HUES64 (cell line): ENCODE measurements at regions not wholly inside any gene's neighbourhood (a gene's known extent, or its start where the extent isn't known, plus 50 kb on each side); places are given as distances from the start of the nearest gene placed in this dataset.
"Not testable (repeated sequence)": the region's sequence is repeated elsewhere in the genome, so short reads cannot be mapped to it uniquely, and the experiment has no call there.

Source experiments
- H3K27ac ChIP-seq: 2 replicates; pipeline ENCODE4 v1.7.0; 2013; ENCODE audit warnings: low read depth, low read length, inconsistent platforms
- H3K27me3 ChIP-seq: 2 replicates; pipeline ENCODE4 v1.6.1; 2013; ENCODE audit warnings: mild to moderate bottlenecking, low read length; ENCODE audit not compliant: insufficient read depth
- H3K36me3 ChIP-seq: 2 replicates; pipeline ENCODE4 v1.6.1; 2013; ENCODE audit warnings: mild to moderate bottlenecking, low read length; ENCODE audit not compliant: insufficient read depth
- H3K4me1 ChIP-seq: 2 replicates; pipeline ENCODE4 v1.6.1; 2013; ENCODE audit warnings: mild to moderate bottlenecking, low read length, moderate library complexity; ENCODE audit not compliant: insufficient read depth
- H3K4me3 ChIP-seq: 2 replicates; pipeline ENCODE4 v1.5.1; 2013; ENCODE audit warnings: mild to moderate bottlenecking, low read length, moderate library complexity
- H3K9ac ChIP-seq: 2 replicates; pipeline ENCODE4 v1.6.1; 2013; ENCODE audit warnings: mild to moderate bottlenecking, low read depth, low read length
- H3K9me3 ChIP-seq: 2 replicates; pipeline ENCODE4 v1.6.1; 2013; ENCODE audit warnings: low read depth, low read length; ENCODE audit not compliant: insufficient read depth
- WGBS: fragments of 150-250, 120-280 bp; methylation state at CpG from one replicate; pipeline ENCODE4 v1.1.7; 2013; ENCODE audit warnings: missing lambda C conversion rate; 5-methylcytosine and 5-hydroxymethylcytosine counted together

DNA sequence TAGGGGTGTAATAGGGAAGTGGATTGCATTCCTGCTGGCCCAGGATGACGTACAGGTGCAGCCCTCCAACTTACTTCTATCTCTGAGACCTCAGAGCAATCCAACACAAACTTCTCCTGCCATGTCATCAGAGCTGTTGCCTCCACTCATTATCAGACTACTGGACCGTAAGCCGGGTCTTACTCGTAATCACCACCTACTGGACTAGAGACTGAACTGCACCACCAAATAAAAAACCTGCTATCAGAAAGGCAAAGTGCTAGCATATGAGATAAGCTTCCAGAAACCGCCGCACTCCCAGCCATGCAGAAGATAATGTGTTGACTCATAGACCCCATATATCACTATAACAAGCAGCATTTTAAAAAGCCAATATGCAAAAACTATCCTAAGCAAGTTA is 102.0 kb downstream of the SLITRK1 start:
- WGBS, result 58% methylated on average over 6 of the region's 6 CpGs
- no peaks in the 10 kb centered on the region for H3K9me3 ChIP-seq

DNA sequence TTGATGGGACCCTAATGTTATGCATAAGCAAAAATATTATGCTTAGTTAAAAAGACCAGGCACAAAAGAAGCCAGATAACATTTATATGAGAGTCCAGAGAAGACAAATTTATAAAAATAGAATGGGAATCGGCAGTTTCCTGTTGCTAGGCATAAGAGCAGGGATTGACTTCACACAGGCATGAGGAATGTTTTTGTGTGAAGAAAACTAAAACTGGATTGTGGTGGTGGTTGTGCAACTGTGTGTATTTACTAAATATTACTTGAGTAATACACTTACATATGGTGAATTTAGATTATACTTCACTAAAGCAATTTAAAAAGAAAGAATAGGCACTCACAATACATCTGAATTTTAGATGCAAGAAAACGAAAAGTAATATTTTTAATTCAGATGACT is 108.3 kb downstream of the SLITRK1 start:
- H3K9ac ChIP-seq, result no peak overlapping the region
- H3K9me3 ChIP-seq, result no peaks in the 10 kb centered on the region
- no peaks in the 10 kb centered on the region for H3K4me1 ChIP-seq
- 95% methylated on average over 1 of the region's 2 CpGs for WGBS
- no peak overlapping the region for H3K27ac ChIP-seq
- H3K36me3 ChIP-seq, result no peaks in the 10 kb centered on the region
- H3K4me3 ChIP-seq, result no peak overlapping the region
- no peaks in the 10 kb centered on the region for H3K27me3 ChIP-seq

More for the DNA sequence above, 102.0 kb downstream of the SLITRK1 start:
- no peak overlapping the region for H3K9ac ChIP-seq
- no peak overlapping the region for H3K27ac ChIP-seq
- no peaks in the 10 kb centered on the region for H3K27me3 ChIP-seq
- no peaks in the 10 kb centered on the region for H3K4me1 ChIP-seq
- no peaks in the 10 kb centered on the region for H3K36me3 ChIP-seq
- H3K4me3 ChIP-seq, result no peak overlapping the region

DNA sequence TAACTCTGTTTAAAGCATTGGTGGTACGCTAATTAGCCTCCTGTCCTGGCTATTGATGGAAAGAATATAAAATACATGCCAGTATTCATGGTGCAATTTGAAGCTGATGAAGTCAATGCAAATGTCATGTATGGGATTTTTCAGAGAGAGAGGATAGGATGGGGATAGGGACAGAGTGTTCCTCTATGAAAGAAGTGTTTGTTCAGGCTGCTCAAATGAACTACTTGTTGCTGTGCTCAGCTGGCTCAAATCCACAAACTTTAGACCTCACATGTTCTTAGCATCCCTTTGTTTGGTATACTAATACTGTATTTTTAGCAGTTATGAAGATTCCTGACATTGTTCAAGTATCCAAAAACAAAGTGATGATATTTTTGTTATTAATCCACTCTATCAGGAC is 116.5 kb downstream of the SLITRK1 start:
- H3K9me3 ChIP-seq, result no peaks in the 10 kb centered on the region
- H3K4me3 ChIP-seq, result no peak overlapping the region
- no peaks in the 10 kb centered on the region for H3K27me3 ChIP-seq
- H3K9ac ChIP-seq, result no peak overlapping the region
- H3K4me1 ChIP-seq, result no peaks in the 10 kb centered on the region
- 95% methylated on average over 1 of the region's 1 CpG for WGBS
- no peaks in the 10 kb centered on the region for H3K36me3 ChIP-seq
- no peak overlapping the region for H3K27ac ChIP-seq

DNA sequence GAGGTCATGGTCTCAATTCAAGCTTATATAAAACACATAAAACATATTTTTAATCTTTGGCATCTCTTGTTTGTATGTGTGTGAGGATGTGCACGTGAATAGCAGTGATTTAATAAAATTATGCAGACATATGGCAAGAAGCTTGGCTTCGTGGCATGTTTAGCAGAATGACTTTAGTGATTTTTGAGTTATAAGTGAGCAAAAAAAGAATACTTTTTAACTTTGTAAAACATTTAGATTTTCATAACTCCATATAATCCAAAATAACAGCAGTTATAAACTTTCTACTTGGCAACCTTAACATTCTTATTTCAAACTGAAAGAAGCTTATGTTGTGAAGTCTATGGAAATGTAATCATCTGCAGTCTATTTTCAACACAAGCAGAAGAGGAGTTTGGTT is 120.6 kb downstream of the SLITRK1 start:
- no peaks in the 10 kb centered on the region for H3K4me1 ChIP-seq
- H3K4me3 ChIP-seq, result no peak overlapping the region
- H3K27ac ChIP-seq, result no peak overlapping the region
- WGBS, result 79% methylated on average over 2 of the region's 2 CpGs
- H3K9ac ChIP-seq, result no peak overlapping the region
- no peaks in the 10 kb centered on the region for H3K36me3 ChIP-seq
- no peaks in the 10 kb centered on the region for H3K9me3 ChIP-seq
- H3K27me3 ChIP-seq, result no peaks in the 10 kb centered on the region

DNA sequence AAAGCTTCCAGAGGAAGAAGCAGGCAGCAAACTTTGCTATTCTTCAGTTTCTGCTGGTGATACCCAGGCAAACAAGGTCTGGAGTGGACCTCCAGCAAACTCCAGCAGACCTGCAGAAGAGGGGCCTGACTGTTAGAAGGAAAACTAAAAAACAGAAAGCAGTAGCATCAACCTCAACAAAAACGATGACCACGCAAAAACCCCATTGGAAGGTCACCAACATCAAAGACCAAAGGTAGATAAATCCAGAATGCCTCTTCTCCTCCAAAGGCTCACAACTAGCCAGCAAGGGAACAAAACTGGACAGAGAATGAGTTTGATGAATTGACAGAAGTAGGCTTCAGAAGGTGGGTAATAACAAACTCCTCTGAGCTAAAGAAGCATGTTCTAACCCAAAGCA is 127.1 kb downstream of the SLITRK1 start:
- not testable (repeated sequence) for H3K36me3 ChIP-seq, H3K4me1 ChIP-seq, H3K27me3 ChIP-seq, H3K4me3 ChIP-seq, H3K27ac ChIP-seq, H3K9me3 ChIP-seq, H3K9ac ChIP-seq
- WGBS, result 100% methylated on average over 2 of the region's 2 CpGs

DNA sequence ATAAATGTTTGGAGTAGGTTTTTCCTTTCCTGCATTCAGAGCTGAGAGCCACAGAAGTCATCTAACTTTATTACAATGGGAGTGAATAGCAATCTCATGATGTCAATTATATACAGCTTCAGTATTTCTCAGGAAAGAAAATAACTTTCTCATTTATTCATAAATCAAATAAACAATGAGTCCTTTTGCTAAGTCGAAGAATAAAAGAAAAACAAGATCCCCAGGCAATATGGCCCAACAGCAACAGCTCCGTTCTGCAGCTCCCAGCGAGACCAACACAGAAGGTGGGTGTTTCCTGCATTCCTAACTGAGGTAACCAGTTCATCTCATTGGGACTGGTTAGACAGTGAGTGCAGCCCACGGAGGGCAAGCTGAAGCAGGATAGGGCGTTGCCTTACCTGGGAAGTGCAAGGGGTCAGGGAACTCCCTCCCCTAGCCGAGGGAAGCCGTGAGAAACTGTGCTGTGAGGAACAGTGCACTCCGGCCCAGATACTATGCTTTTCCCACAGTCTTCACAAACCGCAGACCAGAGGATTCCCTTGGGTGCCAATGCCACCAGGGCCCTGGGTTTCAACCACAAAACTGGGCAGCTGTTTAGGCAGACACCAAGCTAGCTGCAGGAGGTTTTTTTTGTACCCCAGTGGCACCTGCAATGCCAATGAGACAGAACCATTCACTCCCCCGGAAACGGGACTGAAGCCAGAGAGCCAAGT is 128.2 kb downstream of the SLITRK1 start:
- H3K4me1 ChIP-seq, result no peaks in the 10 kb centered on the region
- no peaks in the 10 kb centered on the region for H3K27me3 ChIP-seq
- no peaks in the 10 kb centered on the region for H3K9me3 ChIP-seq
- H3K27ac ChIP-seq, result no peak overlapping the region
- H3K36me3 ChIP-seq, result no peaks in the 10 kb centered on the region
- H3K4me3 ChIP-seq, result no peak overlapping the region
- 95% methylated on average over 11 of the region's 11 CpGs for WGBS
- no peak overlapping the region for H3K9ac ChIP-seq

DNA sequence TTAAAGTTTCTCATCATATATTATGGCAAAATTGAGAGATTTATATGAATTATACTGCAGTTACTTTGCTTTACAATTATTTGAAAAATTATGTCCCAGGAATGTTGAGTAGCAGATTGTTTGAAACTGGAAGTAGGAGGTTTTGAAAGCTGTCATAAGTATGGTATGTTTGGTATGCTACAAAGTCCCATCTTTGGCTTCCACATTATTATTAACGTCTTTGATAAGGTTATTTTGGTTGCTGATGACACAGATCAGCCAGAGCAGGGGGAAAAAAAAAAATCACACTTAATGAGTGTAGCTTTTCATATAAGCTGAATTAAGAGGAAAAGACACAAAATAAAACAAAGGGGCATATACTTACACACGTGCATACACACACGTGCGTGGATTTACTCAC is 130.1 kb downstream of the SLITRK1 start:
- Histone ChIP-seq H3K27me3 (no peaks in the 10 kb centered on the region), H3K9ac (no peak overlapping the region), H3K4me3 (no peak overlapping the region), H3K9me3 (no peaks in the 10 kb centered on the region), H3K36me3 (no peaks in the 10 kb centered on the region), H3K27ac (no peak overlapping the region), H3K4me1 (no peaks in the 10 kb centered on the region)
- WGBS, result 94% methylated on average over 4 of the region's 4 CpGs

DNA sequence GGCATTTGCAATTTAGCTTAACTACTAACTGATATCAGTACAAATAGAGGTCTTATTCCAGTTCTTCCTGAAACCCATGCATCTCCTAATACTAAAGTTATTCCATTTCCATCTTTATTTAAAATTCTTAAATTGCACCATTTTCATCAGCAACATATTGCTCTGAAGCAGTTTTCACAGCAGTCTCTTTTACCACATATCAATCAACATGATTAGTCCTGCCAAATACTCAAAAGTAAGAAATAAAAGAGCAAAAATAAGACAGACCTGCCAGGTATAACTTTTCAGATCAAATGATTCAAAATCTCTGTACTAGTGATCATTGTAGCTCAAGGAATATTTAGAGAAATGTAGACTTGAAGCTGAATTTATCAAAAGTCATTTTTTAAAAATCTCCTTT is 141.7 kb downstream of the SLITRK1 start:
- H3K4me3 ChIP-seq, result no peak overlapping the region
- no peaks in the 10 kb centered on the region for H3K9me3 ChIP-seq

DNA sequence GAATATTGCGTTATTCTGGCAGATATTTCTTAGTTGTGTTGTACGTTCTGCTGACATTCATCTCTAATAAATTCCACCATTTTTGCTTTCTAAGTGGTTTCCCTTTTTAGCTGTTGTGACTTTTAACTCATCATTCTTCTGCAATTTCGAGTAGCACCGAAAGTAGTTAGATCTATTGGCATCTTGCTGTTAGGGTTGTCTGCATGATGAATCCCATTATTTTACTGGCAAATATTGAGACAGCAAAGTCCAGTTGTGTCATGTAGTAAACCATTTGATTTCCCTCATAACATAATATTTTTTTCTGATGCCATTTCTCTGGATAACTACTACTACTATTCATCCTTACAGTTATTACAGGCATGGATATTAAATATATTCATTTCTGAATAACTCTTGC is 143.9 kb downstream of the SLITRK1 start:
- Histone ChIP-seq H3K27ac (no peak overlapping the region), H3K9ac (no peak overlapping the region), H3K36me3 (no peaks in the 10 kb centered on the region), H3K4me3 (no peak overlapping the region), H3K4me1 (peaks cover 6% of the 10 kb centered on the region; the same call in 1 of the 2 replicates), H3K9me3 (no peaks in the 10 kb centered on the region), H3K27me3 (no peaks in the 10 kb centered on the region)
- WGBS, result 95% methylated on average over 4 of the region's 4 CpGs

More for the DNA sequence above, 141.7 kb downstream of the SLITRK1 start:
- no peaks in the 10 kb centered on the region for H3K4me1 ChIP-seq
- H3K27me3 ChIP-seq, result no peaks in the 10 kb centered on the region
- no peak overlapping the region for H3K27ac ChIP-seq
- H3K36me3 ChIP-seq, result no peaks in the 10 kb centered on the region
- H3K9ac ChIP-seq, result no peak overlapping the region

DNA sequence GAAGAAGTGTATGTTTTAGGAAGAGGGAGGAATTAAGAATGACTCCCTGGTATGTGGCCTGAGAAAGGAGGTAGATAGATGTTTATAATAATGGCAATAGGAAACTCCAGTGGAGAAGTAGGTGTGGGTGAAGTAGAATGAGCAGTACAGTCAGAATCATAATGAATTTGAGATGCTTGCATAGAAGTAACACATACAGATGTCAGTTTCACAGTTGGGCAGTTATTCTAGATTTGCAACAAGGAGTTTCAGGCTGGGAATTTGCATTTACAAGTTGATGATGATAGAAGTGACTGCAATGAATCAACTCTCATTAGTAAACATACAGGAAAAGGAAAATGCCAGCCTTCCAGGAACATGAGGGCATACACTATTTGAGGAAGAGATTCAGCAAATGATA is 149.0 kb downstream of the SLITRK1 start:
- H3K9ac ChIP-seq, result no peak overlapping the region
- H3K36me3 ChIP-seq, result no peaks in the 10 kb centered on the region
- no peak overlapping the region for H3K27ac ChIP-seq
- H3K4me1 ChIP-seq, result peaks cover 13% of the 10 kb centered on the region; the same call in 1 of the 2 replicates
- H3K9me3 ChIP-seq, result no peaks in the 10 kb centered on the region
- no peaks in the 10 kb centered on the region for H3K27me3 ChIP-seq
- no peak overlapping the region for H3K4me3 ChIP-seq

DNA sequence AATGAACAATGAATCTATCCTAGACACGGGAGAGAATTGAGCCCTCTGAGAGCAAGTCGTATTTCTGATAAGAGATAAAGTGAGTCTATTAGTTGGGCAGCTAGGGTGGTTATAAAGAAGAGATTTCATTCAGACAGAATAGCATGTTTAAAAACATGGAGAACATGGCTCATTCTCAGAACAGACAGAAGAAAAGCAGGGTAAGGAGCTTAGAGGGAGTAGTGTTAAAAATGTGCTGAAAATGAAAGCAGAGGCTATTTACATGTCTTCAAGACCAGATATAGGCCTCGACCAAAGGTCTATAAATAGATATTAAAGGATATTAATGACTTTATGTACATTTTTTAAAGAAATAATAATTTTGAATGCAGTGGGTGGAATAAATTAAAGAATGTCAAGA is 149.5 kb downstream of the SLITRK1 start:
- 98% methylated on average over 2 of the region's 3 CpGs for WGBS
- no peaks in the 10 kb centered on the region for H3K27me3 ChIP-seq
- H3K36me3 ChIP-seq, result no peaks in the 10 kb centered on the region
- H3K9ac ChIP-seq, result no peak overlapping the region
- peaks cover 13% of the 10 kb centered on the region; the same call in 1 of the 2 replicates for H3K4me1 ChIP-seq
- no peaks in the 10 kb centered on the region for H3K9me3 ChIP-seq
- no peak overlapping the region for H3K4me3 ChIP-seq
- no peak overlapping the region for H3K27ac ChIP-seq

DNA sequence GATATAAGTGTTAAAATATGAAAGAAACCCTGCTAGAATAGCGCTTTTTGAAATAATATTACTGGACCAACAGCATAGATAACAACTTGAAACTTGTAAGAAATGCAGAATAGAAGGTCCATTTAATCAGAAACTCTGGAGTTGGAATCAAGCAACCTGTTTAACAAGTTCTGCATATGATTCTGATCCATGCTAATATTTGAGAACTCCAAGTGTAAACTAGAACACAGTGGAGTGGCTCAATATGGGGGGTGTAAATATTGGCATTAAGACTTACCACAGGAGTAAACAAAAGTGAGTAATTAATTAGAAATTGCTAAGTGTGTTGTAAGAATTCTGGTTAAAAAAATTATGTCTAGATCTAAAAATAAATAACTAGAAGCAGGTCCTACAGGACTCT is 151.2 kb downstream of the SLITRK1 start:
- Histone ChIP-seq H3K9ac (no peak overlapping the region), H3K4me3 (no peak overlapping the region), H3K36me3 (no peaks in the 10 kb centered on the region), H3K9me3 (no peaks in the 10 kb centered on the region), H3K27ac (no peak overlapping the region), H3K27me3 (no peaks in the 10 kb centered on the region), H3K4me1 (peaks cover 16% of the 10 kb centered on the region; the same call in 1 of the 2 replicates)
- 100% methylated on average over 1 of the region's 1 CpG for WGBS
